ENCODE measurements at regions not wholly inside any gene's neighbourhood (a gene's known extent, or its start where the extent isn't known, plus 50 kb on each side); places are given as distances from the start of the nearest gene placed in this dataset.

GRCh38 chr6:90712114-90712513 lies 125.2 kb upstream of the MAP3K7 start:
- DNase-seq, result no peak
- Histone ChIP-seq H3K4me3 (no peak overlapping the region), H3K27me3 (no peaks in the 10 kb centered on the region), H3K9me3 (no peaks in the 10 kb centered on the region), H3K27ac (no peak overlapping the region), H3K36me3 (no peaks in the 10 kb centered on the region), H3K4me1 (no peaks in the 10 kb centered on the region)
- WGBS, 2 donors, result 74 to 84% methylated on average over 8 of the region's 8 CpGs
- TF ChIP-seq EP300 (IDR thresholded peaks at IDR 0.05) (no peak), CTCF (IDR thresholded peaks at IDR 0.05) (no peak), POLR2A (IDR thresholded peaks at IDR 0.05) (no peak), POLR2AphosphoS5 (IDR thresholded peaks at IDR 0.05) (no peak)
- peak; percentile 43 to 82 for ATAC-seq (ENCODE audit: low FRiP score in 2 of 2)

GRCh38 chr6:90709431-90709996 lies 122.6 kb upstream of the MAP3K7 start:
- Histone ChIP-seq H3K27me3 (no peaks in the 10 kb centered on the region), H3K36me3 (no peaks in the 10 kb centered on the region), H3K27ac (no peak overlapping the region), H3K4me1 (no peaks in the 10 kb centered on the region), H3K4me3 (no peak overlapping the region), H3K9me3 (no peaks in the 10 kb centered on the region)
- DNase-seq (no peak), ATAC-seq (ENCODE audit: low FRiP score in 2 of 2) (peak in 1 of 2 donors; percentile 9)
- TF ChIP-seq EP300 (IDR thresholded peaks at IDR 0.05) (no peak), CTCF (IDR thresholded peaks at IDR 0.05) (no peak)
- 40 to 68% methylated on average over 3 of the region's 3 CpGs for WGBS, 2 donors

DNA sequence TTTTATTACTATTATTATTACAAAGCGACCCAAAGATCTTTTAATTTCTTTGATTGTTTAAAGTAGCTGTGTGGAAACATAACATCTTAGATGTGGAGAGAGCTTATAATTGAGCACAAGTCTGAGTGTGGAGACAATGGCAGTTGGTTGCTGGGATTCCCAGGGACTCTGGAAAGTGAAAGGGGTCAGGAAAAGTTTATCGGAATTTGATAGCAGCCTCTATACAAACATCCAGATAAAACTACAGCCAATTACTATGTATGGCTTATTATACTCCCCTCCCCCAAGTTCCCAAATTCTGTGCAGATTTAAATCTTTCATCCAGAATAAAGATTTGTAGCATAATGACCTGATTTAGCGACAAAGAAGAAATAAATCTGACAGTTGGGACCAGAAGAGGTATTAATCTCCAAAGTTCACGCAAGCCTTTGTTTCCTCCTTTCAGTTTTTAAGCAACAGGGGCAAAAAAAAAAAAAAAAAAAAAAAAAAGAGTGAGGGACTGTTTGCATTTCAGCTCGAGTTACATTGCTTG lies 121.4 kb upstream of the MAP3K7 start:
- Histone ChIP-seq H3K27ac (no peak overlapping the region), H3K27me3 (no peaks in the 10 kb centered on the region), H3K4me1 (no peaks in the 10 kb centered on the region), H3K4me3 (no peak overlapping the region), H3K9me3 (no peaks in the 10 kb centered on the region), H3K36me3 (no peaks in the 10 kb centered on the region)
- no peak for TF ChIP-seq POLR2A (IDR thresholded peaks at IDR 0.05)
- DNase-seq (no peak), ATAC-seq (ENCODE audit: low FRiP score in 2 of 2) (no peak)
- 69 to 78% methylated on average over 5 of the region's 5 CpGs for WGBS, 2 donors

DNA sequence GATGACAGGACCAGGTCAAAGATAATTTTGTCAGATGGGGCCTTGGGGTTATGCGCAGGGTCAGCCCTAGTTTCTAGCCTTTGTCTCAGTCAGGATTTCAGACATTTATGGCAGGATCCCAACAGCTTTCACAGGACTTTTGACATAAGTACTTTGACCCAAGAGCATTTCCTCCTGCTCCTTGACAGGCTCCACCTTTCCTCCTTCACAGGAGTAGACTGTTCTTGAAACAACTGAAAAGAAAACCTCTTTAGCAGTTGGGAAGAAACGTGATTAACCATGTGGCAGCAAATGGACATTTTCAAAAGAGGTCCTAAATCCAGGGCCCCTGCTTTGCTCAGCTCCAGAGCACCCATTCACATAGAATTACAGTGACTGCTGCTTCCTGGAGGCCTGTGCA lies 120.4 kb upstream of the MAP3K7 start:
- peak in 1 of 2 donors; percentile 31 for DNase-seq
- peak in 1 of 2 donors; percentile 11 for ATAC-seq (ENCODE audit: low FRiP score in 2 of 2)
- Histone ChIP-seq H3K36me3 (no peaks in the 10 kb centered on the region), H3K4me1 (no peaks in the 10 kb centered on the region), H3K27ac (no peak overlapping the region), H3K9me3 (no peaks in the 10 kb centered on the region), H3K27me3 (no peaks in the 10 kb centered on the region), H3K4me3 (no peak overlapping the region)
- whole genome bisulfite sequencing, 2 donors, result 41 to 61% methylated on average over 2 of the region's 2 CpGs
- TF ChIP-seq POLR2A (IDR thresholded peaks at IDR 0.05) (no peak), POLR2AphosphoS5 (IDR thresholded peaks at IDR 0.05) (no peak)

DNA sequence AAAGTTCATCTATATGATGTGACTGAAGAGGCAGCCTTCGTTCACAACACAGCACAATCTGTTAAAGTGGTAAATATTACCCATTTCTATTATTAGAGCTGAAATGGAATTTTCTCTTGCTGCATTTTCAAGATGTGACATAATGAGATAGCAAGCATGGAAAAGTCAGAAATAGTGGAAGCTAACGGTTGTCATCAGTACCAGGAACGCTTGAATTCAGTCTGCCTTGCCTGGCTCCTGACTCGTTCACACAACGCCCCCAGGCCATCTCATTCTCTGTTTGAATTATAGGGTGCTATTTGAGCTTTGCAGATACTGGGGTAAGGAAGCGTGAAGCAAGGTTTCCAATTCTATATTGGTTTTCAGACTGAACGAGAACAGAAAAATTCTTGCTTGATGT lies 116.5 kb upstream of the MAP3K7 start:
- H3K27me3 ChIP-seq, result no peaks in the 10 kb centered on the region
- H3K27ac ChIP-seq, result no peak overlapping the region
- no peaks in the 10 kb centered on the region for H3K4me1 ChIP-seq
- DNase-seq, result no peak
- H3K36me3 ChIP-seq, result no peaks in the 10 kb centered on the region
- no peak for ATAC-seq (ENCODE audit: low FRiP score in 2 of 2)
- no peaks in the 10 kb centered on the region for H3K9me3 ChIP-seq
- H3K4me3 ChIP-seq, result no peak overlapping the region
- WGBS, 2 donors, result 75 to 81% methylated on average over 7 of the region's 7 CpGs
- TF ChIP-seq EP300 (IDR thresholded peaks at IDR 0.05) (no peak), POLR2AphosphoS5 (IDR thresholded peaks at IDR 0.05) (no peak)

DNA sequence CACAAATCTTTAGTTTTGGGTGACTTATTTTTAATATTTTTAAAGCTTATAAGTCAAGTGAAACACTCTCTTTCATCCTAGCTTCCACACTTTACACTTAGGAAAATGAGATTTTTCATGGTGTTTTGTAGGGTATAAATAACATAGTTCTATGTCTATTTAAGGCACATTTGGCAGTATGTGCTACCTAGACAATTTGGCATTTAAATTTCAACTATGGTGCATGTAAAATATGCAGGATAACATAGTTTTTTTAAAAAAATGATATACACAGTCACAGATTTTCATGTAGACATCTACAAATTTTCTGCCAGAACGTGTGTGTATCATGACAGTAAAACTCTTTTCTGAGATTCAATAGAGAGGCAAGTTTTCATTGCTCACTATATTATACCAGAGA lies 115.1 kb upstream of the MAP3K7 start:
- H3K27me3 ChIP-seq, result no peaks in the 10 kb centered on the region
- TF ChIP-seq CTCF (IDR thresholded peaks at IDR 0.05), result no peak
- TF ChIP-seq EP300 (IDR thresholded peaks at IDR 0.05), result no peak
- no peaks in the 10 kb centered on the region for H3K36me3 ChIP-seq
- H3K27ac ChIP-seq, result no peak overlapping the region
- ATAC-seq (ENCODE audit: low FRiP score in 2 of 2) (no peak), DNase-seq (no peak)
- no peaks in the 10 kb centered on the region for H3K9me3 ChIP-seq
- no peak overlapping the region for H3K4me3 ChIP-seq
- no peaks in the 10 kb centered on the region for H3K4me1 ChIP-seq
- WGBS, 2 donors, result 57 to 81% methylated on average over 1 of the region's 1 CpG

Measured in upper lobe of left lung (tissue), 6 donors.